Fibroblast of the aortic adventitia (primary cell): ENCODE measurements at regions not wholly inside any gene's neighbourhood (a gene's known extent, or its start where the extent isn't known, plus 50 kb on each side); places are given as distances from the start of the nearest gene placed in this dataset.
A peak's percentile ranks its signal among the peaks of the same experiment; 100 is the strongest.

ENCODE experiments used
- DNase-seq: peaks from one replicate; pipeline ENCODE4 v3.0.0-alpha.2; 2010; ENCODE audit warnings: low read depth
- H3K4me3 ChIP-seq: 2 replicates; pipeline ENCODE4 v1.5.1; 2011; ENCODE audit warnings: low read depth, mild to moderate bottlenecking, control low read depth, low read length, moderate library complexity
- TF ChIP-seq, protein P1 (sequence below): IDR thresholded peaks from 2 replicates; pipeline ENCODE4 v1.5.1; 2011; ENCODE audit warnings: mild to moderate bottlenecking, low read length, control low read depth, inconsistent platforms; ENCODE audit not compliant: insufficient read depth

DNA sequence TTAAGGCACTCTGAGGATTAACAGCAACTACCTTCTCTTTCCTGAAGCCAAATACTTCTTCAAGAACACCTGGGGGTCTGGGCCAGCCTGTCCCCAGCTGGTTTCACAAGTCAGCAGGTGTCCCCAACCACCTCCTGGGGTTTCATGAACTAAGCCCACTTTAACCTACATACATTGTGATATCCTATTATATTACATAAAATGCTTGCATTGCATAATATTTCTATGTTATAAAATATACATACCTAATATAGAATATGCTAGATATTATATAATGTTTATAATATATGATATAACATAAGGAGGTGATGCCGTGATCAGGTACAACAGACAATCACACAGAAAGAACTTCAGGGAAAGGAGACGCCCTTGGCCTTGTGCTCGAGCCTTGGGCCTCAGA lies 367.6 kb downstream of the C16orf95 start:
- TF ChIP-seq, protein P1, sequence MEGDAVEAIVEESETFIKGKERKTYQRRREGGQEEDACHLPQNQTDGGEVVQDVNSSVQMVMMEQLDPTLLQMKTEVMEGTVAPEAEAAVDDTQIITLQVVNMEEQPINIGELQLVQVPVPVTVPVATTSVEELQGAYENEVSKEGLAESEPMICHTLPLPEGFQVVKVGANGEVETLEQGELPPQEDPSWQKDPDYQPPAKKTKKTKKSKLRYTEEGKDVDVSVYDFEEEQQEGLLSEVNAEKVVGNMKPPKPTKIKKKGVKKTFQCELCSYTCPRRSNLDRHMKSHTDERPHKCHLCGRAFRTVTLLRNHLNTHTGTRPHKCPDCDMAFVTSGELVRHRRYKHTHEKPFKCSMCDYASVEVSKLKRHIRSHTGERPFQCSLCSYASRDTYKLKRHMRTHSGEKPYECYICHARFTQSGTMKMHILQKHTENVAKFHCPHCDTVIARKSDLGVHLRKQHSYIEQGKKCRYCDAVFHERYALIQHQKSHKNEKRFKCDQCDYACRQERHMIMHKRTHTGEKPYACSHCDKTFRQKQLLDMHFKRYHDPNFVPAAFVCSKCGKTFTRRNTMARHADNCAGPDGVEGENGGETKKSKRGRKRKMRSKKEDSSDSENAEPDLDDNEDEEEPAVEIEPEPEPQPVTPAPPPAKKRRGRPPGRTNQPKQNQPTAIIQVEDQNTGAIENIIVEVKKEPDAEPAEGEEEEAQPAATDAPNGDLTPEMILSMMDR, result no peak
- no peak for DNase-seq
- H3K4me3 ChIP-seq, result no peak overlapping the region

DNA sequence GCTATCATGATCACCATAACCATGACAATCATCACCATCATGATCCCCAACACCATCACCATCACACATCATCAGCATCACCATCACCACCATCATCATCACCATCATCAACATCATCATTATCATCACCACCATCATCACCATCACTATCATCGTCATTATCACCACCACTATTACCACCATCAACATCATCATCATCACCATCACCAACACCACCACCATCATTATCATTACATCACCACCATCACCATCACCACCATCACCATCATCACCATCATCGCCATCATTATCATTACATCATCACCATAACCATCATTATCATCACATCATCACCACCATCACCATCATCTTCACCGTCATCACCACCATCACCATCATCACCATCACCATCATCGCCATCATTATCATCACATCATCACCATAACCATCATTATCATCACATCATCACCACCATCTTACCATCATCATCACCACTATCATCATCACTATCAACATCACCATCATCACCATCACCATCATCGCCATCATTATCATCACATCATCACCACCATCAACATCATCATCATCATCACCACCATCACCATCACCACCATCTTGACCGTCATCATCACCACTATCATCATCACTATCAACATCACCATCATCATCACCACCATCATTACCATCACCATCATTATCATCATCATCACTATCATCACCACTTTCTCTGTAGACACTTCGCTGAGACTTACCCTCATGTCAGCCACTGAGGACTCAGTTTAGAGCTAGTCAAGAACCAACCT lies 366.0 kb downstream of the C16orf95 start:
- H3K4me3 ChIP-seq, result no peak overlapping the region
- no peak for DNase-seq
- TF ChIP-seq, protein P1, result no peak

DNA sequence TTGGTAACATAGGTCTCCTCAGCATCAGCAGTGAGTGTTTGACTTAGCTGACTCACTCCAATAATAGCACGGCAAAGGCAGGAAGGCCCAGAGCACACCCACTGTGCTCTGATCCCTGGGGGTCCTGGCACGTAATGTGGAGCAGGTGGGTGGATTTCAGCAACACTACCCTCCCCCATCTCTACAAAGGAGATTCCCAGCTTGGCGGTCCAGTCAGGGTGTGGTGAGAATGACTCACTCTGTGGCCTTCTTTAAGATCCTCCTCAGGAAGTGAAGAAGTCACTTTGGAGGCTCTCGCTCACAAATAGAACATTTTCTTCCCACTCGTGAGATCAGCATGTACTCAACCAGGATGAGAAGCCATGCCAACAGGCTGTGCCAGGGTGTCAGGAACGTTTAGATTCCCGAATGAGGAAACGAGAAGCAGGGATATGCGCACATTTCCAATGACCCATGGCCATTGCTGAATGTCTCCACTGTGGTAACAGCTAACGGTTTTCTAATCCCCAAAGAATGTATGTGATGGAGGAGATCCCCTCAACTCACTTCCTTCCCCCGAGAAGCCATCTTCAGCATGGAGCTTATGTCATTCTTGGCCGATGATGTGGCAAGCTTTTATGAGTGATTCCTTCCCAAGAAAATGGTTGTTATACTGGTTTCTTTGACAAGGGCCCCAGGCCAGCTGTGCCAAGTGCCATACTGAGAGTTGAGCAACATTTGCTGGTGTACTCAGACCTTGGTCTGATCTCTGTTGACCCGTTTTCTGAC lies 365.2 kb downstream of the C16orf95 start:
- TF ChIP-seq, protein P1, result no peak
- peak; percentile 96 for DNase-seq
- no peak overlapping the region for H3K4me3 ChIP-seq

GRCh38 chr16:86952769-86953168 lies 364.4 kb downstream of the C16orf95 start:
- TF ChIP-seq, protein P1, result no peak
- no peak for DNase-seq
- no peak overlapping the region for H3K4me3 ChIP-seq

- no peak for DNase-seq
- H3K4me3 ChIP-seq, result no peak overlapping the region
- TF ChIP-seq, protein P1, result no peak
These were observed 363.4 kb downstream of the C16orf95 start for GRCh38 chr16:86953631-86954391.

DNA sequence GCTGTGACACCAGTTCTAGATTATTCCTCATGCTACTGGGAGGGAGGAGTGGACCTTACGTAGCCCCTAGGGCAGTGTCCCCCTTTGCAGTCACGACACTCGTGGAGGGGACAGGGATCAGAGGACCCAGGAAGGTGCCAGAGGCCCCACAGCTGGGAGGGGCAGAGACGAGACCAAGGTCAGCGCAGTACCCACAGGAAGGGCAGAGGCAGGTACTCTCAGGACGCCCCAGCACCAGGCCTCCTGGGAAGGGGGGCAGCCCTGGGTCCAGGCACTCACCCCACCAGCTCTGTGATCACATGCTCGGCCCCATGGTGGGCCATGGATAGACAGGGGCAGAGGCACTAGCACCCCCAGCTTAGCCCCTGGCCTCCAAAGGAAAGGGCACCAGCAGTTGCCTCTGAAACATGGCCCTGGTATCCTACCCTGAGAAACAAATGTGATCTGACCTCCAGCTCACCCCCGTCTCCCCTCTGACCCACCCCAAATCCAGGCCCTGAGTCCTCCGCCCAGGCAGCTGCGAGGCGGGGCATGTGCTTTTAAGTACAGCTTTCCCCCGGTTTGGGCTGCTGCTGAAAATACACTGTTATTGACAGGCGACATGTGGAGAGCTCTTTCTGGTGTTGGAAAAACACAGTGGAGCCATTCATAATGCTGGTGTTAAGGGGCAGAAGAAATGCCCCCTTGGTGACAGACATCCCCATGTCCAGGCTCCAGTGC lies 361.9 kb downstream of the C16orf95 start:
- no peak overlapping the region for H3K4me3 ChIP-seq
- TF ChIP-seq, protein P1, result no peak
- DNase-seq, result no peak
